SK-N-SH treated with all-trans-retinoic acid at 6 μM for 48 hours (cell line): ENCODE measurements at regions not wholly inside any gene's neighbourhood (a gene's known extent, or its start where the extent isn't known, plus 50 kb on each side); places are given as distances from the start of the nearest gene placed in this dataset.

Source experiments
- PPARA ChIP-seq: fragments of 250-450 bp; sonication (Bioruptor Pico); IDR thresholded peaks from 2 replicates; pipeline ENCODE4 v1.5.0; 2020; ENCODE audit warnings: mild to moderate bottlenecking, borderline replicate concordance
- SNAI2 ChIP-seq: fragments of 250-450 bp; sonication (Bioruptor Pico); IDR thresholded peaks from 2 replicates; pipeline ENCODE4 v1.5.0; 2020; ENCODE audit warnings: mild to moderate bottlenecking, moderate library complexity
- ZC3H10 ChIP-seq: fragments of 250-450 bp; sonication (Bioruptor Pico); IDR thresholded peaks from 2 replicates; pipeline ENCODE4 v1.5.1; 2021; ENCODE audit warnings: mild to moderate bottlenecking, moderate library complexity
- ZNF70 ChIP-seq: fragments of 450-650 bp; formaldehyde crosslinking; IDR thresholded peaks from 2 replicates; pipeline ENCODE4 v1.5.0; 2020; ENCODE audit warnings: mild to moderate bottlenecking, moderate library complexity
- TF ChIP-seq, protein P1 (sequence below): fragments of 250-450 bp; sonication (Bioruptor Pico); IDR thresholded peaks from 2 replicates; pipeline ENCODE4 v1.8.0; 2020; ENCODE audit warnings: mild to moderate bottlenecking, moderate library complexity, borderline replicate concordance

DNA sequence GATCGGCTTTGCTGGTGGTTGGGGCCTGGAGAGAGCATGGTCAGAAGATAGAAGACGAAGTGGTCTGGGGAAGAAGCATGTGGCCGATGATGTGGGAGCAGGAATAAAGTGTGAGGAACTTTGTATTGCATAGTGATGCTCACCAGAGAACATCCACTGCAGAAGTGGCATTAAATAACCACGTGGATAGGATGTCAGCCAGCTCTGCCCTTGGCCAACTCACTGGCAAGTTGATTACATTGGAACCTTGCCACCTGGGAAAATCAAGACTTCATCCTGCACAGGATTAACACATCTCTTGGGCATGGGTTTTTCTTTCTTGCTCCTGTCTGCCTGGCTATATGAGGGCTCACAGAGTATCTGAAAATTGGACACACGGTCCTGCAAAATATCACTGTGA lies 217.4 kb downstream of the DMRT2 start:
- TF ChIP-seq ZNF70 (CRISPR knock-in tag) (no peak), PPARA (no peak), ZC3H10 (CRISPR knock-in tag) (no peak), SNAI2 (CRISPR knock-in tag) (no peak)
- TF ChIP-seq, protein P1, sequence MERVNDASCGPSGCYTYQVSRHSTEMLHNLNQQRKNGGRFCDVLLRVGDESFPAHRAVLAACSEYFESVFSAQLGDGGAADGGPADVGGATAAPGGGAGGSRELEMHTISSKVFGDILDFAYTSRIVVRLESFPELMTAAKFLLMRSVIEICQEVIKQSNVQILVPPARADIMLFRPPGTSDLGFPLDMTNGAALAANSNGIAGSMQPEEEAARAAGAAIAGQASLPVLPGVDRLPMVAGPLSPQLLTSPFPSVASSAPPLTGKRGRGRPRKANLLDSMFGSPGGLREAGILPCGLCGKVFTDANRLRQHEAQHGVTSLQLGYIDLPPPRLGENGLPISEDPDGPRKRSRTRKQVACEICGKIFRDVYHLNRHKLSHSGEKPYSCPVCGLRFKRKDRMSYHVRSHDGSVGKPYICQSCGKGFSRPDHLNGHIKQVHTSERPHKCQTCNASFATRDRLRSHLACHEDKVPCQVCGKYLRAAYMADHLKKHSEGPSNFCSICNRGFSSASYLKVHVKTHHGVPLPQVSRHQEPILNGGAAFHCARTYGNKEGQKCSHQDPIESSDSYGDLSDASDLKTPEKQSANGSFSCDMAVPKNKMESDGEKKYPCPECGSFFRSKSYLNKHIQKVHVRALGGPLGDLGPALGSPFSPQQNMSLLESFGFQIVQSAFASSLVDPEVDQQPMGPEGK: no peak
